Hepatocyte (in vitro differentiated cells): ENCODE measurements at regions not wholly inside any gene's neighbourhood (a gene's known extent, or its start where the extent isn't known, plus 50 kb on each side); places are given as distances from the start of the nearest gene placed in this dataset.
A peak's percentile ranks its signal among the peaks of the same experiment; 100 is the strongest.
"Not testable (repeated sequence)": the region's sequence is repeated elsewhere in the genome, so short reads cannot be mapped to it uniquely, and the experiment has no call there.

Experiments
- DNase-seq: peaks from one replicate; pipeline ENCODE4 v3.0.0-alpha.2; 2016; ENCODE audit warnings: low spot score
- H2AFZ ChIP-seq: fragments of 200-600 bp; sonication (generic); 2 replicates; pipeline ENCODE4 v1.6.0; 2016; ENCODE audit warnings: antibody characterized with exemption, mild to moderate bottlenecking
- H3K27ac ChIP-seq: fragments of 200-600 bp; sonication (generic); 2 replicates; pipeline ENCODE4 v1.5.1; 2016; ENCODE audit warnings: mild to moderate bottlenecking
- H3K27me3 ChIP-seq: fragments of 200-600 bp; sonication (generic); 2 replicates; pipeline ENCODE4 v1.6.1; 2016
- H3K36me3 ChIP-seq: fragments of 200-600 bp; sonication (generic); replicated peaks from 2 replicates; pipeline ENCODE4 v1.5.1; 2016; ENCODE audit warnings: low read depth; ENCODE audit not compliant: insufficient read depth
- H3K4me1 ChIP-seq: fragments of 200-600 bp; sonication (generic); 2 replicates; pipeline ENCODE4 v1.5.1; 2016; ENCODE audit warnings: mild to moderate bottlenecking, moderate library complexity; ENCODE audit not compliant: insufficient read depth
- H3K4me2 ChIP-seq: fragments of 200-600 bp; sonication (generic); 2 replicates; pipeline ENCODE4 v1.6.0; 2016
- H3K4me3 ChIP-seq: fragments of 200-600 bp; sonication (generic); 2 replicates; pipeline ENCODE4 v1.5.1; 2016; ENCODE audit warnings: mild to moderate bottlenecking
- H3K79me2 ChIP-seq: fragments of 200-600 bp; sonication (generic); 2 replicates; pipeline ENCODE4 v1.6.0; 2017; ENCODE audit warnings: mild to moderate bottlenecking
- H3K9me2 ChIP-seq: fragments of 200-600 bp; sonication (generic); replicated peaks from 2 replicates; pipeline ENCODE4 v1.6.0; 2017; ENCODE audit warnings: mild to moderate bottlenecking; ENCODE audit not compliant: insufficient read depth
- H3K9me3 ChIP-seq: fragments of 200-600 bp; sonication (generic); 2 replicates; pipeline ENCODE4 v1.5.1; 2016; ENCODE audit warnings: low read depth, mild to moderate bottlenecking
- H4K20me1 ChIP-seq: fragments of 200-600 bp; sonication (generic); 2 replicates; pipeline ENCODE4 v1.6.0; 2016; ENCODE audit warnings: mild to moderate bottlenecking; ENCODE audit not compliant: insufficient read depth, poor library complexity, severe bottlenecking
- WGBS: methylation state at CpG from one replicate; pipeline ENCODE4 v1.1.6; 2016; ENCODE audit warnings: low lambda C conversion rate; ENCODE audit errors: missing lambda C conversion rate; 5-methylcytosine and 5-hydroxymethylcytosine counted together

GRCh38 chr7:103199191-103199590 is 50.3 kb upstream of the NAPEPLD start:
- H3K9me2 ChIP-seq, H3K36me3 ChIP-seq, H2AFZ ChIP-seq, H3K9me3 ChIP-seq, H3K4me3 ChIP-seq, H3K79me2 ChIP-seq, H3K4me2 ChIP-seq, H3K4me1 ChIP-seq, H4K20me1 ChIP-seq, H3K27me3 ChIP-seq: not testable (repeated sequence)
- peak overlapping the region; percentile 8 for H3K27ac ChIP-seq
- 76% methylated on average over 3 of the region's 3 CpGs for WGBS
- DNase-seq: peak; percentile 24
